ENCODE measurements at regions not wholly inside any gene's neighbourhood (a gene's known extent, or its start where the extent isn't known, plus 50 kb on each side); places are given as distances from the start of the nearest gene placed in this dataset.

DNA sequence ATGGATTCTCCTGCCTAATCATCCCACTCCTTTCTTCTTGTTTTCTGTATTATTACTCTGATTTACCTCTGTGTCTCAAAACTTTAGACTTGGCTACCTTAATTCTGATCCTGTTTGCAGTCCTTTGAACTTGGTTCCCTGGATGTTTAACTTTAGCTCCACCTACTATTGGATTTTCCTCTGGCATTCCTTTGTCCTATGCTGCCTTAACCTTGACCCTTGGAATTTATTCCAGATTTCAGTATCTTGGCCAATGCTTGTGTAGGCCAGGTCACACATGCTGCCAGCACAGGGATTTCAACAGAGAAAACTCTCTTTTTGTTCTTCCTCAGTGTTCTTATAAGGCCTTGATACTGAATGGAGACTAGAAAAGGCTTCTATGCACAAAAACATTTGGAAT is 65.0 kb upstream of the DNAJC19 start:
- Mint-ChIP-seq H3K27ac (no peak overlapping the region), H3K36me3 (ENCODE audit: low read depth) (no peaks in the 10 kb centered on the region), H3K4me1 (ENCODE audit: low read depth) (no peaks in the 10 kb centered on the region), H3K9me3 (no peaks in the 10 kb centered on the region), H3K4me3 (no peak overlapping the region), H3K27me3 (no peaks in the 10 kb centered on the region)
- DNase-seq (no peak), ATAC-seq (no peak)
- TF ChIP-seq, protein P1, sequence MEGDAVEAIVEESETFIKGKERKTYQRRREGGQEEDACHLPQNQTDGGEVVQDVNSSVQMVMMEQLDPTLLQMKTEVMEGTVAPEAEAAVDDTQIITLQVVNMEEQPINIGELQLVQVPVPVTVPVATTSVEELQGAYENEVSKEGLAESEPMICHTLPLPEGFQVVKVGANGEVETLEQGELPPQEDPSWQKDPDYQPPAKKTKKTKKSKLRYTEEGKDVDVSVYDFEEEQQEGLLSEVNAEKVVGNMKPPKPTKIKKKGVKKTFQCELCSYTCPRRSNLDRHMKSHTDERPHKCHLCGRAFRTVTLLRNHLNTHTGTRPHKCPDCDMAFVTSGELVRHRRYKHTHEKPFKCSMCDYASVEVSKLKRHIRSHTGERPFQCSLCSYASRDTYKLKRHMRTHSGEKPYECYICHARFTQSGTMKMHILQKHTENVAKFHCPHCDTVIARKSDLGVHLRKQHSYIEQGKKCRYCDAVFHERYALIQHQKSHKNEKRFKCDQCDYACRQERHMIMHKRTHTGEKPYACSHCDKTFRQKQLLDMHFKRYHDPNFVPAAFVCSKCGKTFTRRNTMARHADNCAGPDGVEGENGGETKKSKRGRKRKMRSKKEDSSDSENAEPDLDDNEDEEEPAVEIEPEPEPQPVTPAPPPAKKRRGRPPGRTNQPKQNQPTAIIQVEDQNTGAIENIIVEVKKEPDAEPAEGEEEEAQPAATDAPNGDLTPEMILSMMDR (IDR thresholded peaks at IDR 0.05): no peak
- POLR2A ChIA-PET: no interaction called here
- CTCF ChIA-PET: no interaction called here
- intact Hi-C loops (cut with micrococcal nuclease): no loop called here

DNA sequence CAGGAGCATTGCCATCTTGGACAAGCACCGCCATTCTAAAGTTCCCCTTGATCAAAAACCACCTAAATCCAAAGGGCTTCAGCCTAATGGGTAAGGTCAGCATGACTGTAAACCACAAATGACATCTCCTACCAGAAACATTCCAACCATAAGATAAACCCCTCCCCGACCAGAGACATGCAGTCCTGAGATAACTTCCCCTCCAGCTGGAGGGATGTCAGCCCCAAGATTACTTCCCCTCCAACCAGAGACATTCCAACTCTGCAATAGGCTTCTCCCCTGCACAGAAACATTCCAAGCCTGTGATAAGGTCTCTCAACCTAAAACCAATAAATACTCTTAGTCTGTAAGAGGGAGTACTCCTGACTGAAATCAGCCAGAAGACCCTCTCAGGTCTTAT is 62.7 kb upstream of the DNAJC19 start:
- no peaks in the 10 kb centered on the region for H3K36me3 Mint-ChIP-seq (ENCODE audit: low read depth)
- no peak for DNase-seq

DNA sequence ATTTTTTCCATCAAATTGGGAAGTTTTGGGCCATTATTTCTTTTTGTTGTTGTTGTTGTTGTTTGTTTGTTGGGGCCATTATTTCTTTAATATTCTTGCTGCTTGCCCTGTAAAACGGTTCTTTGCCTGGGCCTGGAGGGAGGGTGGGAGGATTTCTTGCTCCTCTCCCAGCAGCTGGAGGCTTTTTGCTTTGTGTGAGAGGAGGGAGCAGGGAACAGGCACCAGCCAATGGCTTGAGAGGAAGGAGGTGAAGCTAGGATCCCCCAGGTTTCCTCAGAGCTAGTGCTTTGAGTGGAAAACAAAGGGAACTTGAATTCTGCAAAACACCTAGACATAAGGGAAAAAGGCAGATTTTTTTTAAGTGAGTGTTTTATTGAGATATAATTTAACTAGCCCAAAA is 61.2 kb upstream of the DNAJC19 start:
- Mint-ChIP-seq H3K4me1 (ENCODE audit: low read depth) (no peaks in the 10 kb centered on the region), H3K27ac (no peak overlapping the region), H3K9me3 (peaks cover 4% of the 10 kb centered on the region), H3K36me3 (ENCODE audit: low read depth) (no peaks in the 10 kb centered on the region), H3K4me3 (no peak overlapping the region), H3K27me3 (peaks cover 5% of the 10 kb centered on the region)
- POLR2A ChIA-PET: no interaction called here
- intact Hi-C loops (cut with micrococcal nuclease): no loop called here
- CTCF ChIA-PET: no interaction called here
- DNase-seq (no peak), ATAC-seq (no peak)
- TF ChIP-seq, protein P1 (IDR thresholded peaks at IDR 0.05): no peak

More for the DNA sequence above, 62.7 kb upstream of the DNAJC19 start:
- ChIA-PET POLR2A (no interaction called here), CTCF (interaction anchor here (1.3 kb wide), 1 partner anchor 51 kb away, joined by 5 read pairs; no protein-coding TSS in a partner anchor)
- ATAC-seq: no peak
- no peaks in the 10 kb centered on the region for H3K4me1 Mint-ChIP-seq (ENCODE audit: low read depth)
- H3K27me3 Mint-ChIP-seq: peaks cover 5% of the 10 kb centered on the region
- no peak overlapping the region for H3K4me3 Mint-ChIP-seq
- TF ChIP-seq, protein P1 (IDR thresholded peaks at IDR 0.05): no peak
- H3K27ac Mint-ChIP-seq: no peak overlapping the region
- intact Hi-C loops (cut with micrococcal nuclease): no loop called here
- H3K9me3 Mint-ChIP-seq: no peaks in the 10 kb centered on the region

DNA sequence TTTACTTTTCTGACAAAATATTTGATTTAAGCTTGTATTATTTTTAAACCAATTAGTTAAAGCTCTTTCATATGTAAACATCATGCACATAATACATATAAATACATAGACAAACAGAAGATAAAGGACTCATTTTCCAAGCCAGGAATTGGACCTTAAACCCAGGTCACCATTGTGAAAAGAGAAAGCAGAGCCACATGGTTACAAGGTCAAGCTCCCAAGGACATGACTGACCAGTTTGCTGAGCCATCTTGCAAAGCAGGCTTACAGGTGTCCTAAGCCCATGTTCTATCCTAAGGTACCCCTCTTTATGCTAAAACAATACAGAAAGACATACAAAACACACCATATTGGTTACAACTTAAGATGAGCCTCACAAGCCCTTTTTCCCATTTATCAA is 50.5 kb upstream of the DNAJC19 start:
- intact Hi-C loops (cut with micrococcal nuclease): no loop called here
- no peaks in the 10 kb centered on the region for H3K27me3 Mint-ChIP-seq
- H3K9me3 Mint-ChIP-seq: peaks cover under 1% of the 10 kb centered on the region
- ATAC-seq: no peak
- H3K36me3 Mint-ChIP-seq (ENCODE audit: low read depth): no peaks in the 10 kb centered on the region
- no peak overlapping the region for H3K27ac Mint-ChIP-seq
- POLR2A ChIA-PET: no interaction called here
- TF ChIP-seq, protein P1 (IDR thresholded peaks at IDR 0.05): no peak
- no peak overlapping the region for H3K4me3 Mint-ChIP-seq
- DNase-seq: no peak
- no peaks in the 10 kb centered on the region for H3K4me1 Mint-ChIP-seq (ENCODE audit: low read depth)
- CTCF ChIA-PET: no interaction called here

All from activated CD8-positive, alpha-beta T cell treated with anti-CD3 and anti-CD28 coated beads for 36 hours (primary cell).